ENCODE measurements at regions not wholly inside any gene's neighbourhood (a gene's known extent, or its start where the extent isn't known, plus 50 kb on each side); places are given as distances from the start of the nearest gene placed in this dataset.
"Not testable (repeated sequence)": the region's sequence is repeated elsewhere in the genome, so short reads cannot be mapped to it uniquely, and the experiment has no call there.

DNA sequence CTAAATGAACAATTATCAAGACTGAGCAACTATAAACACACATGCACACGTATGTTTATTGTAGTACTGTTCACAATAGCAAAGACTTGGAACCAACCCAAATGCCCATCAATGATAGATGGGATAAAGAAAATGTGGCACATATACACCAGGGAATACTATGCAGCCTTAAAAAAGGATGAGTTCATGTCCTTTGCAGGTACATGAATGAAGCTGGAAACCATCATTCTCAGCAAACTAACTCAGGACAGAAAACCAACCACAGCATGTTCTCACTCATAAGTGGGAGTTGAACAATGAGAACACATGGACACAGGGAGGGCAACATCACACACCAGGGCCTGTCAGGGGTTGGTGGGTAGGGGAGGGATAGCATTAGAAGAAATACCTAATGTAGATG is 445.4 kb downstream of the BCAT1 start:
- not testable (repeated sequence) for TF ChIP-seq EZH2 (IDR thresholded peaks at IDR 0.05; ENCODE audit: insufficient read depth, poor library complexity, severe bottlenecking); EZH2phosphoT487 (IDR thresholded peaks at IDR 0.05; ENCODE audit: insufficient read depth, low read depth)
